Activated naive CD4-positive, alpha-beta T cell treated with anti-CD3 and anti-CD28 coated beads, Interleukin-2, amount 50 U/mL, for 16 hours (primary cell): ENCODE measurements at regions not wholly inside any gene's neighbourhood (a gene's known extent, or its start where the extent isn't known, plus 50 kb on each side); places are given as distances from the start of the nearest gene placed in this dataset.

ENCODE experiments used
- DNase-seq: peaks from one replicate; pipeline ENCODE4 v3.0.0-alpha.2; 2020

GRCh38 chr10:36269222-36269621 is 627.1 kb upstream of the FZD8 start:
- DNase-seq: no peak

GRCh38 chr10:36266923-36267322 is 624.8 kb upstream of the FZD8 start:
- no peak for DNase-seq

- no peak for DNase-seq
Measured at GRCh38 chr10:36265741-36266140, 623.6 kb upstream of the FZD8 start.

- DNase-seq: no peak
Measured at GRCh38 chr10:36263871-36264270, 621.8 kb upstream of the FZD8 start.

GRCh38 chr10:36256948-36257356 is 614.9 kb upstream of the FZD8 start:
- DNase-seq: no peak

GRCh38 chr10:36256166-36256565 is 614.1 kb upstream of the FZD8 start:
- no peak for DNase-seq

- no peak for DNase-seq
Measured at GRCh38 chr10:36254199-36254598, 612.1 kb upstream of the FZD8 start.

- no peak for DNase-seq
Measured at GRCh38 chr10:36253731-36254130, 611.6 kb upstream of the FZD8 start.

GRCh38 chr10:36251068-36251467 is 609.0 kb upstream of the FZD8 start:
- DNase-seq: no peak

- DNase-seq: no peak
Measured at GRCh38 chr10:36248304-36248981, 606.3 kb upstream of the FZD8 start.

GRCh38 chr10:36247478-36247877 is 605.4 kb upstream of the FZD8 start:
- DNase-seq: no peak

- no peak for DNase-seq
Measured at GRCh38 chr10:36236931-36237330, 594.8 kb upstream of the FZD8 start.

- DNase-seq: no peak
Measured at GRCh38 chr10:36236341-36236740, 594.2 kb upstream of the FZD8 start.

GRCh38 chr10:36232935-36233334 is 590.8 kb upstream of the FZD8 start:
- no peak for DNase-seq

GRCh38 chr10:36224431-36224985 is 582.4 kb upstream of the FZD8 start:
- DNase-seq: no peak

- no peak for DNase-seq
Measured at GRCh38 chr10:36221101-36221500, 579.0 kb upstream of the FZD8 start.

- no peak for DNase-seq
Measured at GRCh38 chr10:36220151-36220550, 578.1 kb upstream of the FZD8 start.

GRCh38 chr10:36211856-36212255 is 569.8 kb upstream of the FZD8 start:
- DNase-seq: no peak

GRCh38 chr10:36209480-36209879 is 567.4 kb upstream of the FZD8 start:
- no peak for DNase-seq

- no peak for DNase-seq
Measured at GRCh38 chr10:36202881-36203280, 560.8 kb upstream of the FZD8 start.

- no peak for DNase-seq
Measured at GRCh38 chr10:36200577-36200976, 558.5 kb upstream of the FZD8 start.

- DNase-seq: no peak
Measured at GRCh38 chr10:36198322-36198721, 556.2 kb upstream of the FZD8 start.

- no peak for DNase-seq
Measured at GRCh38 chr10:36195364-36195763, 553.3 kb upstream of the FZD8 start.

GRCh38 chr10:36194276-36194675 is 552.2 kb upstream of the FZD8 start:
- DNase-seq: no peak

GRCh38 chr10:36191009-36191408 is 548.9 kb upstream of the FZD8 start:
- DNase-seq: no peak
